ENCODE measurements at regions not wholly inside any gene's neighbourhood (a gene's known extent, or its start where the extent isn't known, plus 50 kb on each side); places are given as distances from the start of the nearest gene placed in this dataset.
A peak's percentile ranks its signal among the peaks of the same experiment; 100 is the strongest.

DNA sequence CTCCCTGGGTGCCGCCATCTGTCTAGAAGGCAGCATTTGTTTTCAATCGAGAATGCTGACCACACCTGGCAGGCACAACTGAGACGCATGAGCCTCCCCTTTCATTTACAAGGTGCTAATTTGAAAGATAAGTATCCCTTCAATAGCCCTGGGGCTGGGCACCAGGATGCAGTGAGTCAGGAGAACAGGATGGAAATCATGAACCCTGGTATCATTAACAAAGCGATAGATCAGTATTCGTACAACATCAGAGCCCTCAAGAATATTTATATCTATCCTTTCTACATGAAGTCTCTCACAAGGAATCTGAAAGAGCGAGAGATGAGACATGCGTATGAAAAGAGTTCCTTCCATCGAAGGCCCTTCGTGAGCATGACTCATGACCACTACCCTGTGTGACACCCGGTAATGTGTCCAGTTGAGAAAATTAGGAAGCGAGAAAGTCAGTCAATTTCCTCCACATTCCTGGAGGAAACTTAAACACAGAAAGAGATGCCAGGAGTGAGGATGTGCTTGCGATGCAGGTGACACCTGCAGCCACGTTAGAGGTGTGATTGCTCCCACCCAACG lies 123.1 kb upstream of the PITRM1 start:
- DNase-seq (ENCODE audit: low read depth) = no peak

GRCh38 chr10:3294919-3295581 lies 122.5 kb upstream of the PITRM1 start:
- no peak for DNase-seq (ENCODE audit: low read depth)

DNA sequence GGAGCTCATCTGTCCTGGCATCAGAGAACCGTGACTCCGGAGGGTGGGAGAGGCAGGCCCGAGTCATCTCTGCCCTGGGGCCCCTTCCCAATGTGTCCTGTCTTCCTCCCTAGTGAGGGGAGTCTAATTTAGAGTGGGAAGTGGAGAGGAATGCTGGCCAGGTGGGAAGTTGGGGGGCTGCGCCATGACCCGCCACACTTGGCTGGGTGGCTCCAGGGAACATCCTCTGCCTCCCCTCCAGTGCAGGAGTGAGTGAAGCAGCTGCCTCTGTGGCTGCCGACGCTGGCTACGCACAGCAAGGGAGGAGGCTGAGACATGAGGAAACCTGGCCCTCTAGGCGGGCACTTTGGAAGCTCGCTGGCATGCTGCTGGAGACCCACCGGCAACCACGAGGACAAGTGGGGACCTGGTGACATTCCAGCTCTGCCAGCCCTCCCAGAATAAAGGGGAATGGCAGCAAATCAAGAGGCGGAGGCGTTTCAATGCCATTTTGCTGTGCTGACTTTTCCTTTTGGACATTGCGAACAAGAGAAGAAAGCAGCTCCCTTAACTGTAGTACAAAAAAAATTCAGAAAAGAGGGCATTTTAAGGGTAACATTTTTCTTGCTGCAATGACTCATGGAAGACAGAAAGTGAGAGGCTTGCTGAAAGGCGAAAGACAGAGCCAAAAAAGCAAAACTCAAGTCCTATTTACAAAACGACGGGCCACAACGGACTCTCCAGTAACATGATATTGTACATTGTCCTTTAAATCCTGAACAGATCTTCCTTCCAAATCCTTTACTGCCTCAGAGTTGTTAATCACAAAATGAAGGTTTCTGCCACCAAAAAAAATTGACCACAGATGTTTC lies 121.2 kb upstream of the PITRM1 start:
- peak; percentile 40 for DNase-seq (ENCODE audit: low read depth)

DNA sequence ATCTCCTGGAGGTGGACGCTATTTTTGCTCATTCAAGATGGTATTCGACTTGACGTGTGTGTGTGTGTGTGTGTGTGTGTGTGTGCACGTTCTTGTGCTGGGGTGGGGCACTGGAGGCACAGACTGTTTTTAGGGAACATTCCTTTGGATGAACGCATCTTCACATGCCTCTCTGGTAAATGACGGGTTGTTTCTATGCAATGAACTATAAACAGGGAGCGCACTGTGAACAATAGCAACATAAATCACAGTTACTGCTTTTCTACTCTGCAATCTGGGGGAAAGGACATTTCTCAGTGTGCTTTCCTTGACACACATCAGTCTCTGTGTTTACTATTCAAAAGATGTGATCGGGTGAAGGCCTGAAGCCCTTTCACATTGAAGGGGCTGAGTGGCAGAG lies 120.1 kb upstream of the PITRM1 start:
- DNase-seq (ENCODE audit: low read depth) = peak; percentile 93

GRCh38 chr10:3290550-3290949 lies 118.0 kb upstream of the PITRM1 start:
- DNase-seq (ENCODE audit: low read depth) = no peak

DNA sequence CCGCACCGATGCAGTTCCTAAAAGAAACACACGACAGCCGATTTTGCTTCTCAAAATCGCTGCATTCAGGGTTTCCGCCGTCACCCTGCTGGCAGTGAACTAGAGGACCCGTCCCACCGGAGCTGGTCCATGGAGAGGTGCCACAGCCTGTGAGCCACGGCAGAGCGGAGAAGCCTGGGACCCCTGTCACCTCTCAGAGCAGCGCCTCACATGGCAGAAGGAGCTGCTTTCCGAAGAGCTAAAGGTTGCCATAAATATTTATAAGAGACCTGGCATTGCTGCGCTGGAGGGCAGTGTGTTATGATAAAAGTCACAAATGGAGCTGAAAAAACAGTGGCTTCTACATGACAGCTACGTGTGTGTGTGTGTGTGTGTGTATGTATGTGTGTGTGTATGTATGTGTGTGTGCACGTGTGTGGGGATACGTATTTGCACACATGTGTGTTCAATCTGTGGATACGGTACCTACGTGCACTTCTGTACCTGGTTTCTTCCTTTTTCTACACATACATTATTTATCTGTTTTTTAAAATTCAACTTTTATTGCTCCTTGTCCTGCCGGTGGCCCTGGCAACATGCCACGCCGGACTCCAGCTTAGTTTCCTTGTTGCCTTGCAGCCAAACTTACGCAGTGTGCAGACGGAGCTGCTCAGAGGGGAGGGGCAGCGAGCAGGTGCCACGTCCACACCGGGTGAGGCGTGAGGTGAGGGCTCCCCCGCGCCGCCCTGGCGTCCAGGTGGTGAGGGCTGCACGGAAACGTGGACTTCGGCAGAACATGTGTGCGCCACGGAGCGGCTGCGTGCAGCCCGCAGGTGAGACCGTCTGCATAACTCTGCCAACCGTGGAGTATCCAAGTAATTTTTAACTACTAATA lies 115.2 kb upstream of the PITRM1 start:
- DNase-seq (ENCODE audit: low read depth) = no peak

GRCh38 chr10:3282674-3283017 lies 110.1 kb upstream of the PITRM1 start:
- DNase-seq (ENCODE audit: low read depth) = no peak

- no peak for DNase-seq (ENCODE audit: low read depth)
These were observed 109.5 kb upstream of the PITRM1 start for GRCh38 chr10:3281941-3282673.

GRCh38 chr10:3278771-3279170 lies 106.2 kb upstream of the PITRM1 start:
- DNase-seq (ENCODE audit: low read depth) = no peak

- DNase-seq (ENCODE audit: low read depth) = no peak
These were observed 105.0 kb upstream of the PITRM1 start for GRCh38 chr10:3277566-3277965.

DNA sequence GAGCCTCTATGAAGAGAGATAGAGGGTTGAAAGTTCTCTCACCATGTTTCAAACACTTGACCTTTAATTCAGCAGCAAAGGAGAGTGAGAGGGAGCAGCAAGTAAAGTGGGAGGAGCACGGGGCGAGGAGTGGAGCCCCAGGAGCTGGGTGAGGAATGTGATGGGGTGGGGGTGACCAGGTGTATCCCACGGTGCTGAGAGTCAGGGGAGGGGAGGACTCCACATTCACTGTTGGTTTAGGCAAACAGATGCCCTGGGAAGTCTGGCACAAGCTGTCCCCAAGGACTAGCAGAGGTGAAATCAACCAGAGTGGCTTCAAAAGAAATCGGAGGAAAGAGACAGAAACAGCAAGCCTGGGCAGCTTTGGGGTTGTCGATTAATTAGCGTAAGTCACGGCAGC lies 101.8 kb upstream of the PITRM1 start:
- no peak for DNase-seq (ENCODE audit: low read depth)

DNA sequence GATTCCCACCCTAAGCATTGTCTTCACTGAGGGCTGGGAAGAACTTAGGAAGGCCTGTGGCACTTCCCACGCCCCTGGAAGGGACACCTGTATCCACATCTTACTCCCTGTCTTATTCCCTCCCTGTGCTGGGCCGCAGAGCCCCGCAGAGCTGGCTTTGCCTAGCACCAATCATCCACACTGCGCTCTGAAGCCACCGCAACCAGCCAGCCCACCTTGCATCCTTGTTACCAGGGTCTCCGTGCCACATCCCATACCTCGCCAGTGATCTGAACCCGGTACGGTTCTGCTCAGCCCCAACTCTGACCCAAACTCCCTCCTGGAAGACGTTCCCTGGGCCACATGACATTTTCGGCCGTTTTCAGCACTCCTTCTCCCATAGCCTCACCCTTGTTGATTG lies 101.4 kb upstream of the PITRM1 start:
- no peak for DNase-seq (ENCODE audit: low read depth)

DNA sequence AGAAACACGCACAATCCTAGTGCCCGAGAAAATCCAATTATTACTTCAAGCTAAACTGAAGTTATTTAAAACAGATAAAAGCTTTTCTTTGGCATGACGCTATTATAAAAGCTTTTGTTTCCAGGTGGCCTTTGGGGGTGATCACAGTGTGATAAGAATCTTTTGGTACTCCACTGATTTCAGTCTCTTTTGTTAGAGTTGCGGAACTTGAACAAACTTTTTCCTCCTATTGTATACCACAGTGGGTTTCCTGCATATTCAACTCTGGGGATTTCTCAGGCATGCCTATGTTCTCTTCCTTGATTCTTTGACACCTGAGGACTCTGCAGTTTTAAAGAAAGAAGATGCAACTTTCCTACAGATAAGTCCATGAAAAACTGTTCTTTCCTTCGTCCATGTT lies 99.7 kb upstream of the PITRM1 start:
- DNase-seq (ENCODE audit: low read depth) = no peak

DNA sequence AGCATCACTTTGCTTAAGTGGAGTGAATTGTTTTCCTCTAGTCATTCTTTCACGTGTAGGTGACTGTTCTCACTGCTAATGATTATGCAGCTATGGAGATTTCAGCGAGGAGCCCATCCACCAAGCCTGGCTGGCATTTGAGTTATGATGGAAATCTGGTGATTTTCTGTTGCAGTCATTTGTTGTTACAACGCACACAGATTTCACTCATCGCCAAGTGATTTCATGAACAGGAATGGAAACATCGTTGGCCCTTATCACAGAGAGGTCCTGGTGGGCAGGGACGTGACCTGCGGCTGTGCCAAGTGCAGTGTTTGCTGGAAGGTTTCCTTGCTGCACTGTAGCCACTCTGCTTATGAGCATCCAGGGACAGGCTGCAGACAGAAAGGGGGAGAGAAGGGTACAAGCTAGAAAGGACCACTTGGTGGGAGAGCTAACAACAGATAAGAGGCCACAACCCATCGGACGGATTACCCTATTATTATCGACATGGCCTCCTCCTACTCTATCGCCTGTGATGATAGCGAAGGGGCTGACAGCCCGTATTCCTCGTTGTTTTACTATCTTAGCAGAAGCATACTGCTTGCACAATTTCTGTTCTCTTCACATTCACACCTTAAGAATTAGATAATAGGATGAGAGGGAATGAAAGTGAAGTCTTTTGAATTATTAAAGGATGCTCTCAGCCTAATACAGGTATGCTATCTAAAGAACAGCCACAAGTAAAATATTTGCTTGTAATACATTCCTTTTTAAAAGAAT lies 99.0 kb upstream of the PITRM1 start:
- DNase-seq (ENCODE audit: low read depth) = no peak

DNA sequence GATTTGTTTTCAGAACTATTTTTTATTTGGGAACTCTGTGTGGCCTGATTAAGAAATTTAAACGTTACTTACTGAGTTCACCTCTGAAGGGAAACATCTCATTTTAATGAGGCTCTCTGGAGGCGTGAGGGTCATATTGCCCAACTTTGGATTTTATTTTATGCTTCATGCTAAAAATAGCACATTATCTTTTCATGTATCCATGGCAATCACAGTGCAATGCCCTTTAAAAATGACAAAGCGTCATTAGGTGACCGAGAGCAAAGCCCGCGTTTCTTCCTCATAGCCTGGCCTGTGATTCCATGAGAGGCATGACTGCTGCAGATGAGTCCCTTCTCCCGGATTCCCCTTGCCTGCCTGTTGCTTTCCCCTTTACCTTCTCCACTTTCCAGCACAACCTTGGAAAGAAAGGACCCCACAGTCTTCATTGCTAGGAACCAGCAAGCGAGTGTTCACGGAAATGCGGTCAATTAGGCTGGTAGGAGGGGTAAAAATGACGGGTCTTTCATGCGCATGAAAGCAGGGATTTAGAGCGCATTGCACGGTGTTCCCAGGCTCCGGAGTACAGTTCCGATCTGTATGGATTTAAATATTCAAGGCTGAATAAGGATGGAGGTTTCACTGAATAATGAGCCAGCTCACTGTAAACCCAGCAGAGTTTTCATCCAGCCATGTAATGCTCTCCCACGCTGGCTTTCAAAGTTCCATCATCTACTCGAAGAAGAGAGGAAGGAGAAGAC lies 98.2 kb upstream of the PITRM1 start:
- DNase-seq (ENCODE audit: low read depth) = no peak

DNA sequence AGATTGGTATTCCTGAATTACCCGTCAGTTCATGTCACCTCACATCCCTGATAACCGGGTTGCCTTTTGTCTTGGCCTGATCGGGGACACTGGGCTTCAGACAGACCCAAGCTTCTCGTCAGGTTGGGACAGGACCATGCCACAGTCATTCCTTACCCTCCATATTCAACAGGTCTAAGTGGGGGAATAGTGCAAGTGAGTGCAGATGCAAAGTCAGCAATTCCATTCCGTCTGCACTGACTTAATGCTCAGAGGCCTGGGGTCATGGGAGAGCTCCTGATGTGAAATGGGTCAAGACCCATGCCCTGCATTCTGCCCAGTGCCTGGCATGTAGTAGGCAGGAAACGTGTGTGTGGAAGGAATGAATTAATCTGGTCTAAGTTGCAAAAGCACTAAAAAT lies 95.4 kb upstream of the PITRM1 start:
- DNase-seq (ENCODE audit: low read depth) = no peak

GRCh38 chr10:3265088-3265487 lies 92.5 kb upstream of the PITRM1 start:
- no peak for DNase-seq (ENCODE audit: low read depth)

DNA sequence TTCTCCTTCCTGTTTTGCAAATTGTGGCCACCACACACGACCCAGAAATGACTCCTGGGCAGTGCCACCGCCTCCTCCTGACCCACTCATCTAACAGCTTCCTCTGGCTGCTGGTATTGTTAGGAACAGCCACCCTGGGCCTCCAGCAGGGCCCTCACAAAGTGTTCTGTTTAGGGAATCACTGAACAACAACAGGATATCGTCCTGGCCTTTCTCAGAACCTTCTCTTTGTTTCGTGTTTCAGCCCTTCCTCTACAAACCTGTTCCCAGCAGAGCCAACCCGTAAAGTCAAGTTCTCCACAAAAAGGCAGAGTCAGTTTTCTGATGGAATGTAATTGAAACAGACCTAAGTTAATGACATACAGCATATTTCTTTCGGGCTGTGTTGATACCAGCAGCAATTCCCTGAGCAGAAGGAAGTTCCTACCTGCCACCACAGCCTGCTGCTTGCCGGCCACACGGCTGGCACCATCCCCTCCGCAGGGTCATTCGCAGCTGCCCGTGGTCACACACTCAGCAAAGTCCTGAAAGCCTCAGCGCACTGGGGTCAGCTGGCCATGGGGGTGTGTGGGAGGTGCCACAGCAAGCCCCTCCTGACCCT lies 91.7 kb upstream of the PITRM1 start:
- DNase-seq (ENCODE audit: low read depth) = no peak

GRCh38 chr10:3263747-3264146 lies 91.2 kb upstream of the PITRM1 start:
- DNase-seq (ENCODE audit: low read depth) = no peak

DNA sequence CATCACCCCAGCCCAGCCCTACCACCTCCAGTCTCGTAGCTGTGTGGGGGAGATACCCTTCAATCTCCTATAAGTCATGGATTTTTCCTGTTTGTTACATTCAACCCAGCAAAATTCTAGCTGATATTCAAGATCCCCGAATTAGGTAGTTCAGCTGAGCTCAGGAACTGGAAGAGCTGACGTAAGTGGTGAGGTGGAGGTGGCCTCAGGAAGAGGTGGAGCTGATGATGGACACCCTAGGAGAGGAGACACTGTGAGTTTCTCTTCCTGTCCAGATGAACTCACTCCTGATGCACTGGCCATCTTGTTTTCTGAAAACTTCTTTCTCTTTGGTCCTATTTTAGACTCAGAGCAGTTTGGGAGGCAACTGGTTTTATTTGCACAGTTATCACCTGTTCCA lies 90.5 kb upstream of the PITRM1 start:
- no peak for DNase-seq (ENCODE audit: low read depth)
